GM08714 (cell line): ENCODE measurements at regions not wholly inside any gene's neighbourhood (a gene's known extent, or its start where the extent isn't known, plus 50 kb on each side); places are given as distances from the start of the nearest gene placed in this dataset.

Experiments used
- H3K4me3 ChIP-seq: fragments of 200-500 bp; sonication (Bioruptor generic); 2 replicates; pipeline ENCODE4 v1.5.1; 2014; ENCODE audit warnings: mild to moderate bottlenecking, low read length, inconsistent platforms
- ZNF274 ChIP-seq: IDR thresholded peaks from 2 replicates; pipeline ENCODE4 v1.6.1; 2012; ENCODE audit warnings: mild to moderate bottlenecking, low read depth, low read length

DNA sequence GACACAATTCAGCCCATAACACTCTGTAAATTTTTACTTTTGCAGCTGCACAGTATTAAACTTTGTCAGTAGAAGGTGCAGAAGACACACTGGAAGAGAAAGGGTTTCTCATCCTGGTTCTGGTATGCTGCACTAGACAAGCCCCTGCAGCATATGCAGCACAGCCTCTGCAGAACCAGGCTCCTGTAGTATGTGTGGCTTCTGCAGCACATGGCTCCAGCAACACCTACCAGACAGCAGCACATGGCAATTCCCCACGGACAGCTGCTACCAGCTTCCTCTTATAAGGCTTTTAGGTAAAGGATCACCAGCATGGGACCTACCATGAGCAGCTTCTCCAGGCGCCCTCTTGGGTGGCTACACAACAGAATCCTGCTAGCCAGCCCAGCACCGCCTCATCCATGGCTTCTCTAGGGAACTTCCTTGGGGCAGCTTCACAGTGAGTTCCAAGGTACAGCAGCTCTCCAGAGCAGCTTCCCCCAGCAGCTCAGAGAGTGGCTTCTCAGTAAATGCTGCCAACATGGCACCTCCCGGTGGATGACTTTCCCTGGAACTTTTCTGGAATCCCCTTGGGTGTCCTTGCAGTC, 534.4 kb upstream of the CXADR start:
- TF ChIP-seq ZNF274 = no peak
- H3K4me3 ChIP-seq = no peak overlapping the region

DNA sequence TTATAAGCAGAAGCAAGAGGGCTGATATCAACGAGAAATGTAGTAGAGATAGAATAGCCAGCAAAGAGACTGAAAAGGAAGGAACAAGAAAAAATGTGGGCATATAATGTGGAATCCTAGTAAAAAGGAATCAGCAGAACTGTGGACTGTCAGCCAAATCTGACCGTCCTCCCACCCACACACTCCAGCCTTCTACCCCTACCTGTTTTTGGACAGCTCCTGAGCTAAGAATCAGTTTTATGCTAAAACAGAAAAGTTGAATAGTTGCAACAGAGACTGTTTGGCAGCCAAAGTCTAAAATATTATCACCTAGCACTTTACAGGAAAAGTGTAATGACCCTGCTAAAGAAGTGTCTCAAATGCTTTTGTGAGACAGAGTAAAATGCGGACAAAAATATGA, 533.3 kb upstream of the CXADR start:
- H3K4me3 ChIP-seq = no peak overlapping the region
- TF ChIP-seq ZNF274 = no peak

DNA sequence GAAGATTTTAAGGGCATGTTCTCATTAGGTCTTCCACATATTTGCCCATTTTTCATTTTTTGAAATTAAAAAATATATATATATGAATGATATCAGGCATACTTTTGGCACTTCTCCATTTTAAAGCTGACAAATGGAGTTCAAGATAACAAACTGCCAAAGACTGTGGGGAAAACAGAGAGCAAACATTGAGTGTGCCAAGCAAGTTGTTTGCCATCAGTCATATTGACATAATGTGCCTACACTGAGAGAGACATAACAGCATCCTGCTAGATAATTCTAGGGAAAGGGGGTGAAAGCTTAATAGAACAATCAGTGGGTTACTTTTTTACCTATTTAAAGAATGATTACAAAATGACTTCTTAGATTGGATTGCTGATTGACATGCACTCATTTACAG, 529.4 kb upstream of the CXADR start:
- no peak for TF ChIP-seq ZNF274
- no peak overlapping the region for H3K4me3 ChIP-seq

DNA sequence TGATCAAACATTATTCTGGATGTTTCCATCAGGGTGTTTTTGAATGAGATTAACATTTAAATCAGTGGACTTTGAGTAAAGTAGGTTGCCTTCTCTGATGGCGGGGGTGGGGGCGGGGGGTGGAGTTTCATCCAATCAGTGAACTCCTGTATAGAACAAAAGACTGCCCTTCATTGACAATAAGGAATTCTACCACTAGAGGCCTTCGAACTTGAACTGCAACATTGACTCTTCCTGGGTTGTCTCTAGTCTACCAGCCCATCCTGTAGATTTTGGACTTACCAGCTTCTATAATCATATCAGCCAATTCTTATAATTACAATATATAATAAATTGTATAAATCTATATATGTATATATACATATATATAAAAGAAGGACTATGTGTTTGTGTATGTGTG, 520.4 kb upstream of the CXADR start:
- no peak overlapping the region for H3K4me3 ChIP-seq
- TF ChIP-seq ZNF274 = no peak

DNA sequence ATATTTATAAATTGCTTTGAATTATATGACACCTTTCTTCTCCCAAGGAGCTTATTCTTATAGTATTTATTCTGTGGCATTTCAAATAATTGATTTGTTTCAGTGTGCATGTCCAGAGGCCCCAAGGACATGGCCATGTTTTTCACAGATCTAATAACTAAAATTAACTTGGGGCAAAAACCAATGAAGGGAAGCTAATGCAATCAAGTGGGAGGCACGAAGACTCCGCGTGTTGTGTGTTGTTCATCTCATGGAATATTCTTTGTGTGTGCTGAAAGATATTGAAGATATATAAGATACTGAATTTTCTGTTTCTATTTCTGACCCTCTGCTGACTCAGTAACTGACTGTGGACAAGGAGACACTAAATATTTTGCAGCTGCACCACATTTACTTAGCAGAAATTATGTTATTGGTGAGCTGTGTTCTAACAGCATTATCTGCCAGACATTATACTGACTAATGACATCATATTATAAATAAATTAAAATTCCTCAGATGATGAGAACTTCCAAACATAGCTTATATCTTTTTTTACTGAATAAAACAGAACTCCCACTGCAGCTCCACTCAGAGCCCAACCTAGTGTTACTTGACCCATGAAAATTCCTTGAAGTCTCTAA, 519.3 kb upstream of the CXADR start:
- TF ChIP-seq ZNF274 = no peak
- no peak overlapping the region for H3K4me3 ChIP-seq

DNA sequence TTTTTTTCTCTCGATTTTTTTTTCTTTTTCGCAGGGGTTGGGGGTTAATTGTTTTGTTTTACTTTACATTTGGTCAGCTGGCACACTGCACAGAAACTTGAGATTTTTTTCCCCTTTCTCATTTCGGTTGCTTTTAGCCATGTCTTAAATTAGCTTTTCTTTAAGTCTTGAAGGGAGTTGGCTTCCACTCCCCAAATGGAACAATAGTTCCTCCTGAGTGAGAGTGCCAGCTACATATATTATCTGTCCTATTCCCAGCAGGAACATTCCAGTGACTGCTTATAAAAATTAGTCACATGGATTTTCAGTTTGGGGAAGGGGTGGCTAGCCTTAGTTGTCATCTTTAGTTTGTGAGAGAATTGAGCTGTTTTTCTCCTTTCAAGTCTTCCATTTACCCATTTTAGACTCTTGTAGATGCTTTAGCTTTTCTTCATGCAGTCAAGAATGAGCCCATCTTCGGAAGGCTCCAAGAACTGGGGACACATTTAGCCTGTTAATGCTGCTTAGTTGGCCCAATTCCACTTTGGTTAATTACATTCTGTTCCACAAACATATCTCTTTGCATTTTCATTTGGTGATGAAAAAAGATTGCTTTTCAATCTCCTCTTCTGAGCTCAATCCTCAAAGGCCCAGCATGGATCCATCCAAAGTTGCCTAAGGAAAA, 510.1 kb upstream of the CXADR start:
- H3K4me3 ChIP-seq = no peak overlapping the region
- no peak for TF ChIP-seq ZNF274

DNA sequence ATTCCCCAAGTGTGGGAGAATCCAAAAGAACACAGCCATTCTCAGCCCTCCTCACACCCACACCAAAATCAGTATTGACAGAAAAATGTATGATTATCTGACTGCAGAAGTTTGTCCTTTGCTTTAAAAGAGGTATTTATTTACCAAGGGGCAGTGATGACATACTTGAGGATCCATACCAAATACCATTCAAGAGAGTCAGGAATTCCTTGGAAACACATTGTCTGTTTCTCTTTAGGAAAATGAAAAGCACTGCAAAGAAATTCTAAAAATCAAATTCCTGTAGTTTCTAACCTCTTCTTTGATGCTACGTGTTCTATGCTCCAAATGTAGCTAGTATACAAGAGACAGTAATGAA, 509.6 kb upstream of the CXADR start:
- H3K4me3 ChIP-seq = no peak overlapping the region
- TF ChIP-seq ZNF274 = no peak

DNA sequence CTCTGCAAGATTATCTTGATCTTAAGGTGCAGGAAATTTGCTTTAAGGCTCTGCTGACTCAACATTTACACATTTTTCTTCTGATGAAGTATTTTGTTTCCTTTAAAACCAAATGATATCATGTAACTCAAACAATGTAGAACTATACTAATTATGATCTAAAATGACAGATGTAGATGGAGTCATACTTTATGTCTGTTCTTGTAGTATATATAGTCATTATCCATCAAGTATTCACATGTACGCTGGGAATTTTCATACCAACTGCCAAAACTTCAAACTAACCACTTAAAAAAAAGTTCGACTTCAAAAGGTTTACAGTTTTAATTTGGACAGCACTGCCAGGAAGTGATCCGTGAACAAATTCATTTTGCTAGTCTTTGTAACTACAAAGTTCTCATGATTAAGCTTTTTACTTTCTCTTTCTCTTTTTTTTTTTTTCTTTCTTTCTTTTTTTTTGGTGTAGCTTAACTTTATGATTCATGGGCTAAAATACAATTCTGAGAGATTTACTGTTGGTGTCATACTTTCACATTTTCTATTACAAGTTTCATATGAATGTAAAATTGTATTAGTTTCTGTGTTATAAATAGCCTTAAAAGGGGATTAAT, 509.0 kb upstream of the CXADR start:
- no peak for TF ChIP-seq ZNF274
- no peak overlapping the region for H3K4me3 ChIP-seq

DNA sequence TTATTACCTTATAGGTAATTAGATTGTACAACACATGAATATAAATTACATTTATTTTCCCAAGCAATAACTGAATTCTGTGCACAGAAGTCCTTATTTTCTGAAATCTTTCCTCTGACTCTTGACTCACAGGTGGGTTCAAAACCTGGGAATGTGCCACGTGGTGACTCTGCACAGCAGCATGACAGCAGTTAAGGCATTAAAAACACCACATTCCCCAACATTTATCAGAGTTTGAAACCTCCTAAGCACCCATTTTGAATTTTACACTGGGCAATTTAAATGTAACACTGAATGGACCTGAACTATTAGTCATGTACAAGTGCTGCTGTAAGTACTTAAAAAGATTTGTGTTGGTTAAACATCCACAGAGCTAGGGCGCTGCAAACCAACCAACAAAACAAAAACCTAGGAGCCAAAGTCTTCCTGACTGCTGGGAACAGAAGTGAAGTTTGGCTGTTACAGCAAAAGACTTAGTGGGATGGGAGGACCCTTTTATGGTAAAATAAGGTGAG, 480.6 kb upstream of the CXADR start:
- H3K4me3 ChIP-seq = no peak overlapping the region
- no peak for TF ChIP-seq ZNF274

DNA sequence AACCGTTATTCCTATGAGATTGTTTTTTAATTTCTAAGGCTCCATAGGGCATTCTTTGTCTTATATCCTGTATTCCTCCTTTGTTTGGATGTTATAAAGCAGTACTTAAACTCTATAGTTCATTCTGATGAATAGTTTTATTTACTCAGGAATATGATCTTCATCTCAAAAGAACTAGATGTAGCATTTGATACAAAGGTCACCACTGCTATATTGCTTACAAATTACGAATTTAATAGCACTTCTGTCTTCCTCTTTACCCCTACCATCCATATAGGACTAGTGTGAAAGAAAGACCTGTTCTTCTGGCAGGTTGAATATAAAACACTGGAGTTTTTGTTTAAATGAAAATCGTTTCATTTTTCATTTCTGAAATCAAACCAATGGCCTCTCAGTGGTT, 468.1 kb upstream of the CXADR start:
- no peak for TF ChIP-seq ZNF274
- H3K4me3 ChIP-seq = no peak overlapping the region

DNA sequence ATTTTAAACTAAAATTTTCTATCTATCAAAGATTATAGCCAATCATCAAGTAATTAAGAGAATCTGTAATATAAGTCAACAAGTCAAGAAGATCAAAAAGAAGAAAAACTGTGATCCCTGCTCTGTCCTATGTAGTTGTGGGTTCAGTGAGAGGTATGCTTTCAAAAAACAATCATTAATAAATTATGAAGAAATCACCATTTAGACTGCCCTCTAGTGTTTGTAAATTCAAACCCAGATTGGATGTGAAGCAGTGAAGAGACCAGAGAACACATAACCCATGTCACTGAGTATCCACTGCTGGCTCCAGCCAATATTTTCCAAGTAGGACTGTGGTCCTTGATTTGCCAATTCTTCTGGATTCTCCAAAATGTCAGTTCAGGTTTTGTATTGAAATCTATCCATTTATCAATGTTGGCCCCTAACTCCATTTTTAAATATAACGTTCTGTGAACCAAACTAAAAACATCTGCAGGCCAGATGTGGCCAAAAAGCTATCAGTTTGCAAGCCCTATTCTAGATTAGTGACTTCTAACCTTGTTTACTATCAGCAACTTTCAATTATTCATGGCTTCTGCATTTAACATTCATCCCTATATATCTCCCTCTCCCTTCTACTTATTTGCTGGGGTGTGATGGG, 467.5 kb upstream of the CXADR start:
- no peak overlapping the region for H3K4me3 ChIP-seq
- TF ChIP-seq ZNF274 = no peak

DNA sequence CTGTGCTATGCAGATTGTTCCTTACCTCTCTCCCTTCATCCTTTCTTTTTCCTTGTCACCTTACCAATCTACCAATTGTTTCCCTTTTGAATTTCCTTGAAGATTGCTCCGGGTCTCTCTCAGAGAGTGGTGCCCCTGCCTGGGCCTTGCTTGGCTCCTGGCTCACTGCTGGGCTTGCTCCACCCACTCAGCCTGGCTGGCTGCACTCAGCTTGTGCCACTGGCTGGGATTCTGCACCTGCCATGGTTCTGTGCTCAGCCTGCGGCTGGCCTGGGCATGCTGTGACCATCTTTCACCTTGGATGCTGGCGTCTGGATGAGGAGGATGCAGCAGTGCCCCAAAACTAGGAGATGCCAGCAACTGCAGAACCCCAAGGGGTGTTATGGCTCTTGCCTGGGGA, 463.9 kb upstream of the CXADR start:
- no peak overlapping the region for H3K4me3 ChIP-seq
- TF ChIP-seq ZNF274 = no peak

DNA sequence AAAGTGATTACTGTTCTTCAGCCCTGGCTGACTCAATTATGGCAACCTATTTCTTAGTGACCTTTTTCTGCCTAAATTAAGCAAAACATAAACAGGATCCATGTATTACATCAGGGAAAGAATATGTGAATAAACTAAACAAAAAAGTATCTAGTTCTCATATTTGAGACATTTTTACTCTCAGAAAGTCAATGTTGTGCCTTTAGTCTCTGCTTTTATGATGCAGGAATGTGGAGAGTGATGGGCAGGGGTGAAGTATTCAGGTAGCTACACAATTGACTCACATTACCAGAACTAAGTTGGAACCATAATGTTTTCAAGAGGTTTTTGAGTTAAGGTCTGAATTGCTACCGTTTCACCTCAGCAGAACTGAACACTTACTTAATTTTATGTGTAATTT, 462.7 kb upstream of the CXADR start:
- no peak overlapping the region for H3K4me3 ChIP-seq
- no peak for TF ChIP-seq ZNF274

DNA sequence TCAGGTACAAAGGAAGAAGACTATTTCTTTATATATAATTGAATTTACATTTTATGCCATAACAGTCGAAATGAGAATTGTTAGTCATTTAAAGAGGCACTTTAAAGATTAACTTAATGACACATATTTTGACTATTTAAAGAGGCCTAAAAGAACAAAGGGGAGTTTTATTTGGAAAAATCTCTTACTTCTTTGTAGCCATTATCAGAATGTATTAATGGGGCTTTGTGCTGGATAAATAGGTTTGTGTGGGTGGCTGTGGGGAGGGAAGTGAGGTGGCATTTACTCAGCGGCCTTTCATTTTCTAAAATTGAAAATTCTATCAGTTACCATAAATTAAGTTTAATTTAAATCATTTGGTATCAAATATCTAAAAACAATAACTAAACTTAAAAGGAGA, 462.2 kb upstream of the CXADR start:
- H3K4me3 ChIP-seq = no peak overlapping the region
- no peak for TF ChIP-seq ZNF274
